Muscle of leg (tissue), 3 donors: ENCODE measurements at regions not wholly inside any gene's neighbourhood (a gene's known extent, or its start where the extent isn't known, plus 50 kb on each side); places are given as distances from the start of the nearest gene placed in this dataset.
"Not testable (repeated sequence)": the region's sequence is repeated elsewhere in the genome, so short reads cannot be mapped to it uniquely, and the experiment has no call there.

ENCODE experiments used
- DNase-seq: peaks from one replicate; pipeline ENCODE4 v3.0.0; 2013
- H3K27ac ChIP-seq: one replicate; pipeline ENCODE4 v1.5.1; 2013; ENCODE audit warnings: mild to moderate bottlenecking, low read length, control low read depth
- H3K27me3 ChIP-seq: one replicate; pipeline ENCODE4 v1.6.1; 2013; ENCODE audit warnings: low read length; ENCODE audit not compliant: control insufficient read depth, insufficient read depth
- H3K36me3 ChIP-seq: one replicate; pipeline ENCODE4 v1.6.1; 2013; ENCODE audit warnings: low read length; ENCODE audit not compliant: control insufficient read depth, insufficient read depth
- H3K4me1 ChIP-seq: one replicate; pipeline ENCODE4 v1.6.1; 2013; ENCODE audit warnings: low read length; ENCODE audit not compliant: control insufficient read depth, insufficient read depth
- H3K4me3 ChIP-seq: one replicate; pipeline ENCODE4 v1.5.1; 2013; ENCODE audit warnings: low read length, control low read depth
- H3K9me3 ChIP-seq: replicated peaks from 2 replicates; pipeline ENCODE4 v1.6.1; 2013; ENCODE audit warnings: low read depth, low read length; ENCODE audit not compliant: control insufficient read depth
- WGBS: methylation state at CpG from one replicate; pipeline ENCODE4 v1.1.5; 2013; ENCODE audit warnings: missing lambda C conversion rate; ENCODE audit not compliant: insufficient coverage; 5-methylcytosine and 5-hydroxymethylcytosine counted together

- not testable (repeated sequence) for DNase-seq, H3K27me3 ChIP-seq, H3K27ac ChIP-seq, H3K4me3 ChIP-seq, H3K36me3 ChIP-seq, H3K9me3 ChIP-seq, H3K4me1 ChIP-seq
- WGBS: 100% methylated on average over 1 of the region's 5 CpGs
Measured at GRCh38 chr19:30825505-30825904, 453.3 kb downstream of the ZNF536 start.

- H3K4me3 ChIP-seq: no peak overlapping the region
- H3K36me3 ChIP-seq: no peaks in the 10 kb centered on the region
- no peak for DNase-seq
- 75% methylated on average over 2 of the region's 2 CpGs for WGBS
- no peaks in the 10 kb centered on the region for H3K4me1 ChIP-seq
- no peaks in the 10 kb centered on the region for H3K9me3 ChIP-seq
- no peaks in the 10 kb centered on the region for H3K27me3 ChIP-seq
- no peak overlapping the region for H3K27ac ChIP-seq
Measured at GRCh38 chr19:30824809-30825208, 452.6 kb downstream of the ZNF536 start.

- no peak for DNase-seq
- Histone ChIP-seq H3K4me3 (no peak overlapping the region), H3K27ac (no peak overlapping the region), H3K36me3 (no peaks in the 10 kb centered on the region), H3K4me1 (no peaks in the 10 kb centered on the region), H3K9me3 (no peaks in the 10 kb centered on the region), H3K27me3 (no peaks in the 10 kb centered on the region)
- no CpG with 5 or more reads among the region's 3 CpGs for WGBS
Measured at GRCh38 chr19:30817965-30818567, 445.9 kb downstream of the ZNF536 start.

GRCh38 chr19:30817197-30817596 is 445.0 kb downstream of the ZNF536 start:
- H3K27ac ChIP-seq: no peak overlapping the region
- DNase-seq: no peak
- no peaks in the 10 kb centered on the region for H3K36me3 ChIP-seq
- no peaks in the 10 kb centered on the region for H3K9me3 ChIP-seq
- no peaks in the 10 kb centered on the region for H3K4me1 ChIP-seq
- no peaks in the 10 kb centered on the region for H3K27me3 ChIP-seq
- H3K4me3 ChIP-seq: no peak overlapping the region
- WGBS: 64% methylated on average over 11 of the region's 12 CpGs

- Histone ChIP-seq H3K27ac (no peak overlapping the region), H3K4me1 (no peaks in the 10 kb centered on the region), H3K9me3 (no peaks in the 10 kb centered on the region), H3K36me3 (no peaks in the 10 kb centered on the region), H3K27me3 (no peaks in the 10 kb centered on the region), H3K4me3 (no peak overlapping the region)
- no peak for DNase-seq
Measured at GRCh38 chr19:30815889-30816580, 443.9 kb downstream of the ZNF536 start.

- Histone ChIP-seq H3K9me3 (peaks cover 5% of the 10 kb centered on the region), H3K4me3 (no peak overlapping the region), H3K36me3 (no peaks in the 10 kb centered on the region), H3K27ac (no peak overlapping the region), H3K4me1 (no peaks in the 10 kb centered on the region), H3K27me3 (no peaks in the 10 kb centered on the region)
- no peak for DNase-seq
- WGBS: 100% methylated on average over 1 of the region's 8 CpGs
Measured at GRCh38 chr19:30812099-30812678, 440.0 kb downstream of the ZNF536 start.

- no peak overlapping the region for H3K27ac ChIP-seq
- no peak for DNase-seq
- no peaks in the 10 kb centered on the region for H3K4me1 ChIP-seq
- H3K9me3 ChIP-seq: peaks cover 11% of the 10 kb centered on the region
- H3K27me3 ChIP-seq: no peaks in the 10 kb centered on the region
- H3K4me3 ChIP-seq: no peak overlapping the region
- 71% methylated on average over 7 of the region's 10 CpGs for WGBS
- H3K36me3 ChIP-seq: no peaks in the 10 kb centered on the region
Measured at GRCh38 chr19:30811397-30812098, 439.4 kb downstream of the ZNF536 start.

GRCh38 chr19:30810726-30811125 is 438.5 kb downstream of the ZNF536 start:
- Histone ChIP-seq H3K36me3 (no peaks in the 10 kb centered on the region), H3K9me3 (peaks cover 11% of the 10 kb centered on the region), H3K4me1 (no peaks in the 10 kb centered on the region), H3K27ac (no peak overlapping the region), H3K4me3 (no peak overlapping the region), H3K27me3 (no peaks in the 10 kb centered on the region)
- DNase-seq: no peak
- no CpG with 5 or more reads among the region's 4 CpGs for WGBS

- peaks cover 11% of the 10 kb centered on the region for H3K9me3 ChIP-seq
- H3K36me3 ChIP-seq: no peaks in the 10 kb centered on the region
- WGBS: 36% methylated on average over 2 of the region's 3 CpGs
- H3K27ac ChIP-seq: no peak overlapping the region
- no peaks in the 10 kb centered on the region for H3K27me3 ChIP-seq
- no peak overlapping the region for H3K4me3 ChIP-seq
- DNase-seq: peak; percentile 14
- peaks cover 12% of the 10 kb centered on the region for H3K4me1 ChIP-seq
Measured at GRCh38 chr19:30807278-30807677, 435.1 kb downstream of the ZNF536 start.

- no peak for DNase-seq
- Histone ChIP-seq H3K4me1 (peaks cover 12% of the 10 kb centered on the region), H3K4me3 (no peak overlapping the region), H3K27ac (no peak overlapping the region), H3K27me3 (no peaks in the 10 kb centered on the region), H3K9me3 (peaks cover 11% of the 10 kb centered on the region), H3K36me3 (no peaks in the 10 kb centered on the region)
- 100% methylated on average over 2 of the region's 3 CpGs for WGBS
Measured at GRCh38 chr19:30806311-30806710, 434.1 kb downstream of the ZNF536 start.
